ENCODE measurements at regions not wholly inside any gene's neighbourhood (a gene's known extent, or its start where the extent isn't known, plus 50 kb on each side); places are given as distances from the start of the nearest gene placed in this dataset.

GRCh38 chr16:73697336-73697735, 599.3 kb upstream of the PSMD7 start:
- DNase-seq (ENCODE audit: low read depth) = no peak

GRCh38 chr16:73692861-73693260, 603.8 kb upstream of the PSMD7 start:
- no peak for DNase-seq (ENCODE audit: low read depth)

DNA sequence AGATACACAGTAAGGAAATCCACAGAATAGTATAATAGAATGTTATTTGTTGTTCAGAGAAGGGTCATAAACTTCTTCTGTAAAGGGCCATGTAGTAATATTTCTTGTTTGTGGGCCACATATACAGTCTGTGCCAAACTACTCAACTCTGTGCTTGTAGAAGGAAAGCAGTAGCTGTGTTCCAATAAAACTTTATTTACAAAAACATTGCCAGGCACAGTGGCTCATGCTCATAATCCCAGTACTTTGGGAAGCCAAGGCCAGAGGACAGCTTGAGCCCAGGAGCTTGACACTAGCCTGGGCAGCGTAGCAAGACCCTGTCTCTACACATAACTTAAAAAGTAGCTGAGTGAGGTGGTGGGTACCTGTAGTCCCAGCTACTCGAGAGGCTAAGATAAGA, 612.8 kb upstream of the PSMD7 start:
- DNase-seq (ENCODE audit: low read depth) = no peak

GRCh38 chr16:73672135-73672534, 624.2 kb upstream of the ZFHX3 start:
- no peak for DNase-seq (ENCODE audit: low read depth)

- DNase-seq (ENCODE audit: low read depth) = no peak
Observed at GRCh38 chr16:73670836-73671820, 623.2 kb upstream of the ZFHX3 start.

- no peak for DNase-seq (ENCODE audit: low read depth)
Observed at GRCh38 chr16:73669535-73670274, 621.8 kb upstream of the ZFHX3 start.

- DNase-seq (ENCODE audit: low read depth) = no peak
Observed at GRCh38 chr16:73663720-73664119, 615.8 kb upstream of the ZFHX3 start.

GRCh38 chr16:73636196-73636595, 588.3 kb upstream of the ZFHX3 start:
- DNase-seq (ENCODE audit: low read depth) = no peak

DNA sequence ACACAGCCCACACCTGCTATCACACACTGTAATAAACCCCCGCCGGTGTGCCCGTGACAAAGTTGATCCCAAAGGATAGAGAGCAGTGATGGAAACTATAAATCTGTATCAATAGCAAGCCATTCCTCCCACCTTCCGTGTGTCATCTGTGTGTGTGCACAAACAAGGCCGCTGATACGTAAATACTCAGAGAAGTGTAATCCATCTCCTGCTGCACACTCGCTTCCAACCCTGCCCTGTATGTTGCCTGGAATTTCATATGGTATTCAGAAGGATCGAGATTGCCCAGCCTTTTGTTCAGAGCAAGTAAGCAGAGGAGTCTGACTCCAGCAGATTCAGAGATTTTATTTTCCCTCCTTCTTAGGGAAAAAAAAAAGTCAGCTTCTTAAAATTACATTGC, 581.1 kb upstream of the ZFHX3 start:
- no peak for DNase-seq (ENCODE audit: low read depth)

DNA sequence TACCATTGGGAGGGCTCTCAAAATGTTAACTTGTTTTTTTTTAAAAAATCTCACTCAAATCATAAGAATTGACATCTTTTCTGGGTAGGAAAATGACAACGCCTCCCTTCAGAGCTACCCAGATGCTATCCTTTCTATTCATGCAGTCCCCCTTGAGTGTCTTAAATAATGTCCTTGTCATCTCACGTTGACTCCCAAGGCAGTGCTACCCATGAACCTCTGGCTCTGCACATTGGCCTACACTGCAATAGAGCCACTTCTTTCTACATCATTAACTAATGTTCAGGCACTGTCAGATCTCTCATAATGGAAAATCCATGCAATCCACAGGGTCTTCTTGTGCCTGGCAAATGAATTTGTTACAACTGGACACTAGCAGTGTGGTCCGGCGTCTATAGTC, 569.8 kb upstream of the ZFHX3 start:
- DNase-seq (ENCODE audit: low read depth) = no peak

DNA sequence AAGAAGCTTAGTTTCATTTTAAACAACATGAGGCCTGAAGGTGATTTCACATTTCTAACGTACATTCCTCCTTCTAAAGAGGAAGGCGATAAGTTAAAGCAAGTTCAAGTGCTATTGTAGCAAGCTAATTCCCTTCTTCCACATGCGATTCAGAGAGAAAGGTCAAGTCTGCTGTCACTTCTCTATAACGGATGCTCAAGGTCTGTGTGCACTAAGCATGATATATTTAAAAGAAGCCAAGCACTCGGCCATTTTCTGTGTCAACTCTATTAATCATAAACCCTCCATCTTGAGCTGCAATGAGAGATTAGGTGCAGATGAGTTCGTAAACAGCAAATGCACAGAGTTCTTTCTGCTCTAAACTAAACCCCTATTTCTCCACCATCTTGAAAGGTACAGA, 568.8 kb upstream of the ZFHX3 start:
- no peak for DNase-seq (ENCODE audit: low read depth)

DNA sequence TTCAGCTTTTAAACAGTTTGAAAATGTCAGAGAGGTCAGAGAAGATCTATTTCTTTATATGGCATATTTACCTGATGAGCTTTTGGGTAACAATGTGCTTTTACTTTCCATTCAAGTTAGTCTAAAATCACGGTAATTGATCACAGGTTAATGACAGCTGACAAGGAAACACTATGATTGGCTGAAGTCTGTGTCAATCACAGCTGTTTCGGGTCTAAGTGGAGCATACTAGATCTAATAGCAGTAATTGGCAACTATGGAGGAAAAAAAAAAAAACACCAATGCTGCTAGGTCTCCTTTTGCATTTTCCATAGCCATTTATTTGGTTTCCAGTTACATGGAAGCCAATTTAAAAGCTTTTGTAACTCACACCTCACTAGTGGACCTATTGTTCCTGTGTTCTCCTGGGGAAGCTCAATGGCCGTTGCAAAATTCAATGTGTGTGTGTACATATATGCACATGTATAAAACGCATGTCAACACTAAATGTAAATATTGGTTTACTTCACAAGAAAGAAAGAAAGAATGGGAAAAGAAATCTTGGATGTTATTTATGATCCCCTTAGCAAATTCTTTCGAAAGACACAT, 568.3 kb upstream of the ZFHX3 start:
- DNase-seq (ENCODE audit: low read depth) = peak; percentile 18

- no peak for DNase-seq (ENCODE audit: low read depth)
Observed at GRCh38 chr16:73615071-73615940, 567.4 kb upstream of the ZFHX3 start.

DNA sequence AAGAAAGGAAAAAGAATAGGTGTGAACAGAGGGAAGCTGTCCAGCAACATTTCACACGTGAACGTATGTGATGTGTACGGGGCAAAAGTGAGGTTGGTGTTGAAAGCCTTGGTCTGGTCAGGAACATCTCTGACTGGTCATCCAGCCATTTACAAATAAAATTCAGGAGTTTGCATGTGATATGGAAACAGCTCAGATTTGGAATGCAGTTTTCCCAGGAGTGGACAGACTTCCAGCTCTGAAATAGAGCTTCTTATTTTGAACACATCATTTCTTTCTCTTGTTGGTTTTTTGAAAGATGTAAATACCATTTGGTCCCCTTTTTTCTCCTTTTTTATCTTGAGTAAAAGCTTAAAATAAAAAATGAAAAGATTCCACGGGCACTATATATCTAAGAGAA, 566.2 kb upstream of the ZFHX3 start:
- DNase-seq (ENCODE audit: low read depth) = no peak

GRCh38 chr16:73610605-73611156, 562.8 kb upstream of the ZFHX3 start:
- no peak for DNase-seq (ENCODE audit: low read depth)

DNA sequence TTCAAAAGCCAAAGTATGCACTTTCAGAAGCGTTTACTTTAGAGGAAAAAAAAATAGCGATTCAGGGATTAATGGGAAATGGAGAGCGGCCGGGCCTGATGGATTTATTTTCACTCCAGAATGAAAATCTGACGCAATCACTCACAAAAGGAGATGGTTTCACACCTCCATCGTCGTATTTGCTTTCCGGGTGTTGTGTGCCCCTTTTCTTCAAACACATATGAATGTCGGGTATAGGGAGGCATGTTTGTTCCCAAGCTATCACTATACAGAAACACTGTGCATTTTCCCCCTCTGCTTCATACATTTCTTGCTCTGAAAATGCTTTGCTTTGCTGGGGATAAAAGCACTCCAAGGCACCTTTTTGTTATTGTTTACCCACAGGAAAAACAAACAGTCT, 562.2 kb upstream of the ZFHX3 start:
- no peak for DNase-seq (ENCODE audit: low read depth)

DNA sequence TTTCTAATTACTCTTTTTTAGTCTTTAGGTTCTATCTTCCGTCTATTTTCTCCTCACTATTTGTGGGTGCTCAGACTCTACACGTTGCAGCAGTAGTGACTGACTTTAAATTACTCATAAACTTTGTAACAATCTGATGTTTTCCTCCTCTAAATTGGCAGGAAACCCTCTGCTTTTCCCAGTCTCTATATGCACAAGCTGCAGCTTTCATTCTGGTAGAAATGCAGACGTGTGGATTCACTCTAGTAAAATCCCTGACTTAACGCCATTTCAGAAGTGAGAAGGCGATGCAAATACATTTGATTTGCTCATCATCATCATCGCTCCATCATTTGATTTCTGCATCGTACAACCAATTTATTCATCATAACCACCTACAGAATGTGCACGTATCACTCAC, 561.0 kb upstream of the ZFHX3 start:
- no peak for DNase-seq (ENCODE audit: low read depth)

GRCh38 chr16:73605309-73605708, 557.4 kb upstream of the ZFHX3 start:
- DNase-seq (ENCODE audit: low read depth) = peak; percentile 14

- DNase-seq (ENCODE audit: low read depth) = no peak
Observed at GRCh38 chr16:73601911-73602310, 554.0 kb upstream of the ZFHX3 start.

DNA sequence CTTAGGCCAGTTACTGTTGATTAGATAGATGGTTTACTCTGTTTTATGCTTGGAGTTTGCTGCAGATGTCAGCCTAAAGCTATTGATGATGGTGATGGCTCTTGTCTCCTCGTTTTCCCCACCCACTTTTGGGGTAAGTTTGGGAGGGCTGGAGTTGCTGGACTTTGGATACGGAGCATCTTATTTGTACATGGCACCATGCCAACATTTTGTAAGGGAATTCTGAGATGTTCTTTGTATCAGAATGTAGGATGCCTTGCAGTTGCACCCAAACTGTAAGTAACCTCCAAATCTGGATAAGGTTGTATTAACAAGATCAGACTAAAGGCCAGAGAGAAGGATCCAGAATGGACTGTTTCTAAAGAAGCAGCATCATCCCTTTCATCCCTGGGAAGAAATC, 551.9 kb upstream of the ZFHX3 start:
- no peak for DNase-seq (ENCODE audit: low read depth)

DNA sequence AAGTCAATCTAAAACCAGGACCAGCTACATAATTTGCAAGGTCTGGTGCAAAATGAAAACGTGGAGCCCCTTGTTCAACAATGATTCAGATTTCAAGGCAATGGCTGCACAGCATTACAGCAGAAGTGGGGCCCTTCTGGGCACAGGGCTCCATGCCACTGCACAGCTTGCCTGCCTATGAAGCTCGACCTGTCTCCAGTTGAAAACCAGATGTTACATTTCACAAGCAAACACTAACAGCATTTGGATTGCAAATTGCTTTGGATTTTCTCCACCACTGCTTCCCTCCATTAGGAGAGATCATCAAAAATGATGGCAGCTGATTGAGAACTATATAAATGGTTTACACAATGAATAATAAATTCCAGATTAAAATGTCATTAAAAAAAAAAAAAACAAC, 551.4 kb upstream of the ZFHX3 start:
- no peak for DNase-seq (ENCODE audit: low read depth)

Measured in Daoy (cell line).